Neural crest cell (in vitro differentiated cells): ENCODE measurements at regions not wholly inside any gene's neighbourhood (a gene's known extent, or its start where the extent isn't known, plus 50 kb on each side); places are given as distances from the start of the nearest gene placed in this dataset.

Experiments used
- DNase-seq: peaks from one replicate; pipeline ENCODE4 v3.0.0; 2021; ENCODE audit warnings: low read depth, mixed read lengths, low spot score
- H3K27ac Mint-ChIP-seq: one replicate; pipeline ENCODE4 v1.8.0; 2021; ENCODE audit warnings: mild to moderate bottlenecking, mixed read lengths; ENCODE audit not compliant: unreplicated experiment
- H3K27me3 Mint-ChIP-seq: 2 replicates; pipeline ENCODE4 v1.8.0; 2021; ENCODE audit warnings: low read depth, mild to moderate bottlenecking, mixed read lengths
- H3K36me3 Mint-ChIP-seq: 2 replicates; pipeline ENCODE4 v1.8.0; 2021; ENCODE audit warnings: low read depth, mild to moderate bottlenecking, mixed read lengths
- H3K4me1 Mint-ChIP-seq: 2 replicates; pipeline ENCODE4 v1.8.0; 2021; ENCODE audit warnings: mixed read lengths
- H3K4me3 Mint-ChIP-seq: one replicate; pipeline ENCODE4 v1.8.0; 2021; ENCODE audit warnings: mild to moderate bottlenecking, mixed read lengths
- H3K9me3 Mint-ChIP-seq: 2 replicates; pipeline ENCODE4 v1.8.0; 2021; ENCODE audit warnings: mixed read lengths
- CTCF ChIP-seq: fragments of 200-600 bp; sonication (generic); conservative IDR thresholded peaks from 2 replicates; pipeline ENCODE4 v1.5.0; 2021; ENCODE audit warnings: antibody characterized with exemption, mild to moderate bottlenecking

GRCh38 chr18:27599202-27599829, 414.2 kb upstream of the CHST9 start:
- no peak overlapping the region for H3K27ac Mint-ChIP-seq
- H3K9me3 Mint-ChIP-seq = no peaks in the 10 kb centered on the region

GRCh38 chr18:27595113-27595838, 410.2 kb upstream of the CHST9 start:
- H3K36me3 Mint-ChIP-seq = peaks cover 3% of the 10 kb centered on the region
- H3K27me3 Mint-ChIP-seq = no peaks in the 10 kb centered on the region
- DNase-seq = no peak
- no peak for TF ChIP-seq CTCF
- peaks cover 4% of the 10 kb centered on the region for H3K4me1 Mint-ChIP-seq
- no peak overlapping the region for H3K27ac Mint-ChIP-seq
- H3K4me3 Mint-ChIP-seq = no peak overlapping the region
- no peaks in the 10 kb centered on the region for H3K9me3 Mint-ChIP-seq

More at GRCh38 chr18:27599202-27599829, 414.2 kb upstream of the CHST9 start:
- H3K4me1 Mint-ChIP-seq = peaks cover 4% of the 10 kb centered on the region
- no peaks in the 10 kb centered on the region for H3K36me3 Mint-ChIP-seq
- TF ChIP-seq CTCF = peak; percentile 94
- peak; percentile 69 for DNase-seq
- no peaks in the 10 kb centered on the region for H3K27me3 Mint-ChIP-seq
- H3K4me3 Mint-ChIP-seq = no peak overlapping the region

GRCh38 chr18:27585602-27586173, 400.6 kb upstream of the CHST9 start:
- Mint-ChIP-seq H3K9me3 (peaks cover 14% of the 10 kb centered on the region), H3K4me3 (no peak overlapping the region), H3K4me1 (peaks cover 6% of the 10 kb centered on the region), H3K36me3 (peaks cover 14% of the 10 kb centered on the region), H3K27me3 (no peaks in the 10 kb centered on the region), H3K27ac (no peak overlapping the region)
- DNase-seq = no peak
- no peak for TF ChIP-seq CTCF

GRCh38 chr18:27583466-27583865, 398.4 kb upstream of the CHST9 start:
- Mint-ChIP-seq H3K27me3 (no peaks in the 10 kb centered on the region), H3K9me3 (peaks cover 13% of the 10 kb centered on the region), H3K27ac (no peak overlapping the region), H3K4me3 (no peak overlapping the region), H3K4me1 (peaks cover 6% of the 10 kb centered on the region), H3K36me3 (peaks cover 11% of the 10 kb centered on the region)
- no peak for TF ChIP-seq CTCF
- no peak for DNase-seq

GRCh38 chr18:27582760-27583412, 397.8 kb upstream of the CHST9 start:
- Mint-ChIP-seq H3K4me1 (peaks cover 7% of the 10 kb centered on the region), H3K27ac (no peak overlapping the region)

More at GRCh38 chr18:27582760-27583412, 397.8 kb upstream of the CHST9 start:
- H3K27me3 Mint-ChIP-seq = no peaks in the 10 kb centered on the region
- H3K4me3 Mint-ChIP-seq = no peak overlapping the region
- peaks cover 11% of the 10 kb centered on the region for H3K36me3 Mint-ChIP-seq
- DNase-seq = no peak
- no peak for TF ChIP-seq CTCF
- H3K9me3 Mint-ChIP-seq = peaks cover 13% of the 10 kb centered on the region
